Mucosa of descending colon (tissue), 3 donors: ENCODE measurements at regions not wholly inside any gene's neighbourhood (a gene's known extent, or its start where the extent isn't known, plus 50 kb on each side); places are given as distances from the start of the nearest gene placed in this dataset.

Experiments used
- ATAC-seq: fragments of 200-7000 bp; cut with Tn5 transposase; one replicate; pipeline ENCODE4 v1.9.1; 2020; ENCODE audit warnings: mild to moderate bottlenecking, moderate library complexity
- DNase-seq, 3 donors: peaks; one replicate each; pipeline ENCODE4 v3.0.0-alpha.2; 2020
- H3K36me3 ChIP-seq: fragments of 200-600 bp; one replicate; pipeline ENCODE4 v1.8.0; 2021; ENCODE audit warnings: low read depth, mild to moderate bottlenecking
- H3K4me1 ChIP-seq: fragments of 200-600 bp; one replicate; pipeline ENCODE4 v1.8.0; 2021; ENCODE audit warnings: low read depth, mild to moderate bottlenecking
- H3K4me3 ChIP-seq: fragments of 200-600 bp; one replicate; pipeline ENCODE4 v1.8.0; 2021; ENCODE audit warnings: mild to moderate bottlenecking
- H3K9me3 ChIP-seq: fragments of 200-600 bp; one replicate; pipeline ENCODE4 v1.8.0; 2021; ENCODE audit warnings: mild to moderate bottlenecking
- CTCF ChIP-seq: fragments of 200-600 bp; IDR thresholded peaks from one replicate; pipeline ENCODE4 v1.8.0; 2022; ENCODE audit warnings: antibody characterized with exemption, mild to moderate bottlenecking
- intact Hi-C, 2 donors: fragments of 100-400 bp; cut with DNase I in 1 of 2; cut with micrococcal nuclease in 1 of 2; formaldehyde crosslinking; loops; one replicate each; pipeline versions ENCODE4 v1.11.0 to v1.11.1; 2022; cut with DNase I, micrococcal nuclease
- donor health status: DM: no; HTN: no; CAD: no; lungs with moderate emphysema.
- donor health status: DM: no; HTN: no; CAD: no.
- donor health status: DM: no; HTN: yes; CAD: no.

GRCh38 chr3:107446706-107447105 is 69.5 kb downstream of the CCDC54 start:
- intact Hi-C loops = no loop called here
- Histone ChIP-seq H3K4me1 (no peaks in the 10 kb centered on the region), H3K4me3 (no peak overlapping the region), H3K36me3 (no peaks in the 10 kb centered on the region), H3K9me3 (no peaks in the 10 kb centered on the region)
- DNase-seq (no peak), ATAC-seq (no peak)
- no peak for TF ChIP-seq CTCF

GRCh38 chr3:107450254-107450893 is 72.4 kb upstream of the BBX start:
- no peaks in the 10 kb centered on the region for H3K36me3 ChIP-seq
- intact Hi-C loops = no loop called here
- H3K4me1 ChIP-seq = no peaks in the 10 kb centered on the region
- no peak overlapping the region for H3K4me3 ChIP-seq
- no peak for TF ChIP-seq CTCF
- H3K9me3 ChIP-seq = no peaks in the 10 kb centered on the region
- DNase-seq (no peak), ATAC-seq (no peak)

GRCh38 chr3:107452436-107452835 is 70.3 kb upstream of the BBX start:
- H3K4me3 ChIP-seq = no peak overlapping the region
- no peaks in the 10 kb centered on the region for H3K36me3 ChIP-seq
- no peak for TF ChIP-seq CTCF
- DNase-seq = no peak
- H3K9me3 ChIP-seq = no peaks in the 10 kb centered on the region
- H3K4me1 ChIP-seq = no peaks in the 10 kb centered on the region
- intact Hi-C loops = no loop called here
- ATAC-seq = no peak

GRCh38 chr3:107453504-107453903 is 69.3 kb upstream of the BBX start:
- no peaks in the 10 kb centered on the region for H3K4me1 ChIP-seq
- no peak overlapping the region for H3K4me3 ChIP-seq
- TF ChIP-seq CTCF = no peak
- no peak for ATAC-seq
- intact Hi-C loops = no loop called here
- no peaks in the 10 kb centered on the region for H3K36me3 ChIP-seq
- no peaks in the 10 kb centered on the region for H3K9me3 ChIP-seq
- DNase-seq = no peak

- no peaks in the 10 kb centered on the region for H3K36me3 ChIP-seq
- intact Hi-C loops = no loop called here
- no peak for TF ChIP-seq CTCF
- H3K4me3 ChIP-seq = no peak overlapping the region
- H3K9me3 ChIP-seq = no peaks in the 10 kb centered on the region
- H3K4me1 ChIP-seq = no peaks in the 10 kb centered on the region
- DNase-seq = no peak
- no peak for ATAC-seq
These were observed 67.1 kb upstream of the BBX start for GRCh38 chr3:107455621-107456020.

- no peak for TF ChIP-seq CTCF
- no peaks in the 10 kb centered on the region for H3K4me1 ChIP-seq
- no peaks in the 10 kb centered on the region for H3K36me3 ChIP-seq
- DNase-seq (no peak), ATAC-seq (no peak)
- no peak overlapping the region for H3K4me3 ChIP-seq
- intact Hi-C loops = no loop called here
- no peaks in the 10 kb centered on the region for H3K9me3 ChIP-seq
These were observed 66.3 kb upstream of the BBX start for GRCh38 chr3:107456501-107456900.
